BLaER1 treated with 17β-estradiol and CSF1 and Interleukin-3, amounts not matched to agents 10 nM and 100 nM (cell line): ENCODE measurements at regions not wholly inside any gene's neighbourhood (a gene's known extent, or its start where the extent isn't known, plus 50 kb on each side); places are given as distances from the start of the nearest gene placed in this dataset.

ENCODE experiments used
- H3K27ac ChIP-seq, 11 experiments: shearing (Covaris generic); formaldehyde crosslinking; 2 replicates each; pipeline ENCODE4 v1.8.1; 2022
- H3K27me3 ChIP-seq, 11 experiments: shearing (Covaris generic); formaldehyde crosslinking; 2 replicates each; pipeline ENCODE4 v1.8.1; 2022
- H3K36me3 ChIP-seq, 11 experiments: shearing (Covaris generic); formaldehyde crosslinking; 2 replicates each; pipeline ENCODE4 v1.8.1; 2022
- H3K4me1 ChIP-seq, 10 experiments: shearing (Covaris generic); formaldehyde crosslinking; 2 replicates each; pipeline ENCODE4 v1.8.1; 2022
- H3K4me2 ChIP-seq, 11 experiments: shearing (Covaris generic); formaldehyde crosslinking; 2 replicates each; pipeline ENCODE4 v1.8.1; 2022
- H3K4me3 ChIP-seq, 10 experiments: shearing (Covaris generic); formaldehyde crosslinking; 2 replicates each; pipeline ENCODE4 v1.8.1; 2022
- H3K9ac ChIP-seq, 11 experiments: shearing (Covaris generic); formaldehyde crosslinking; 2 replicates each; pipeline ENCODE4 v1.8.1; 2022
- H3K9me3 ChIP-seq, 11 experiments: shearing (Covaris generic); formaldehyde crosslinking; replicated peaks in 1 of 11; 2 replicates each; pipeline ENCODE4 v1.8.1; 2022
- H4K20me1 ChIP-seq, 11 experiments: shearing (Covaris generic); formaldehyde crosslinking; 2 replicates each; pipeline ENCODE4 v1.8.1; 2022
- Cebpa-rat ChIP-seq, 11 experiments: shearing (Covaris generic); IDR thresholded peaks; 2 replicates each; pipeline ENCODE4 v1.8.1; 2022

DNA sequence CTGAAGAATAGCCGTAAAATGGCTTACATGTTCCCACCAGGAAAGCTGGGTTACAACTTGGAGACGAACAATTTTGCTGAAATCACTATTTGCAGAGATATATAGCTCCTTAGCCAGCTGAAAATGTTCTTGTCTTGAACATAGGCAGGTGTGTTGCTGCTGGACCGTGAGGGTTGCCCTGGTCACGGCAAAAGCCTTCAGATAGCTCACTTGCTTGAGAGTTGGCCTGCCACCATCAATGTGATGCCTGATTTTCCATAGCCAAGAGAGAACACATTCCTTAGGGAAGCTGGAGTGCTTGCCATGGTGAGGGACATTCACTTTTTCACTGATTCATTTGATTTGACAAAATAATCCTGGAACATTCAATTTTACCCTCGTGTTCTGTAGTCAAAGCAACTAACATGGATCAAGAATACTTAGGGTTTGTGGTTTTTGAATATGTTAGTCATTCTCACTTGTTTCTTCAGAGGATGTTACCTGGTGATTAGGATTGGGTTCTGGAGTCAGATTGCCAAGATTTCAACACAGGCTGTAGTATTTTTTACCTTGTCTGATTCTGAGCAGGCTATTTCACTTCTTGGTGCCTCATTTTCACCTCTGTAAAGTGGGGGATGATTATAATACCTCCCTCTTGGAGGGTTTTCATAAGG, 536.9 kb downstream of the RAPGEF2 start:
- H3K27ac ChIP-seq = no peak overlapping the region
- H3K4me3 ChIP-seq = no peak overlapping the region
- H4K20me1 ChIP-seq = no peaks in the 10 kb centered on the region
- no peaks in the 10 kb centered on the region for H3K27me3 ChIP-seq
- H3K9me3 ChIP-seq = no peaks in the 10 kb centered on the region
- no peak overlapping the region for H3K9ac ChIP-seq
- no peaks in the 10 kb centered on the region for H3K4me1 ChIP-seq
- H3K4me2 ChIP-seq = no peak overlapping the region
- H3K36me3 ChIP-seq = no peaks in the 10 kb centered on the region
- no peak for TF ChIP-seq Cebpa-rat (IDR thresholded peaks at IDR 0.05)

DNA sequence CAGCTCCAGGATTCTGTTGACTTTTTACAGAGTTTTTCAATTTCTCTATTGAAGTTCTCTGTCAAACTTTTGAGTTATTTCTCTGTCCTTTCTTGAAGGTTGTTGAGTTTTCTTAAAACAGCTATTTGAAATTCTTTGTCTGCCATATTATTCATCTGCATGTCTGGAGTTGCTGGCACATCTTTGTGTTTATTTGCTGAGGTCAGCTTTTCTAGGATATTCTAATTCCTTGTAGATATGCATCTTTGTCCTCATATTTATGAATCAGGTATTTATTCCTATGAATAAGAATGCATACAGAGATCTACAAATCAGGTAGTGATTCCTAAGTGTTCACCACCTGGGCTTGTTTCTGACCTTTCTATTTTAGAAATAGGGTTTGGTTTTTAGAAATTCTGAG, 546.4 kb downstream of the RAPGEF2 start:
- Histone ChIP-seq H3K4me3 (no peak overlapping the region), H3K27me3 (no peaks in the 10 kb centered on the region)
- no peak for TF ChIP-seq Cebpa-rat (IDR thresholded peaks at IDR 0.05)

DNA sequence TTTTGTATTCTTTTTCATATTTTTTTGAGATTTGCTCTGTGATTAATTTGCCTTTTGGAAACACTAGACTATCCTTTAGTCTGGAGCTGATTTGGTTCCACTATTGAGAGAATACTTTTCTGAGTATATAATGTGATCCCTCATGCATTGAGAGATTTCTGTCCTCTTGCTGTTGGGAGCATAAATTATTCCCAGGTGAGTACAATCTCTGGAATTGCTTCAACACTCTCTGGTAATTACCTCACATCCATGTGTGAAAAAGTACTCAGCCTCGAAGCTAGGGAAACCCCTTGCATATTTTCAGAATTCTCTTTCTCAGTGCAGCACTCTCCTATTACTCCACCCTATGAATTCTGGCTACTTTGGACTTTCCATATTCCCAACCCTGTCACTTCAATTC, 550.0 kb downstream of the RAPGEF2 start:
- no peak overlapping the region for H3K4me3 ChIP-seq
- H3K27me3 ChIP-seq = no peaks in the 10 kb centered on the region
- H4K20me1 ChIP-seq = no peaks in the 10 kb centered on the region
- H3K27ac ChIP-seq = no peak overlapping the region
- no peak overlapping the region; a peak in 1 of 22 replicates for H3K4me2 ChIP-seq
- H3K9ac ChIP-seq = no peak overlapping the region
- no peak for TF ChIP-seq Cebpa-rat (IDR thresholded peaks at IDR 0.05)
- no peaks in the 10 kb centered on the region for H3K36me3 ChIP-seq
- peaks cover 0 to 16% (median 4%) of the 10 kb centered on the region in 11 experiments; a peak in 7 of 22 replicates for H3K9me3 ChIP-seq
- H3K4me1 ChIP-seq = peaks cover 0 to 7% (median 0%) of the 10 kb centered on the region in 10 experiments; a peak in 3 of 20 replicates

More for the DNA sequence above, 546.4 kb downstream of the RAPGEF2 start:
- Histone ChIP-seq H3K9me3 (peaks cover 0 to 10% (median 0%) of the 10 kb centered on the region in 11 experiments; a peak in 2 of 22 replicates), H3K27ac (no peak overlapping the region), H3K4me1 (peaks cover 0 to 7% (median 0%) of the 10 kb centered on the region in 10 experiments; a peak in 3 of 20 replicates), H4K20me1 (no peaks in the 10 kb centered on the region), H3K9ac (no peak overlapping the region), H3K4me2 (no peak overlapping the region), H3K36me3 (no peaks in the 10 kb centered on the region)

DNA sequence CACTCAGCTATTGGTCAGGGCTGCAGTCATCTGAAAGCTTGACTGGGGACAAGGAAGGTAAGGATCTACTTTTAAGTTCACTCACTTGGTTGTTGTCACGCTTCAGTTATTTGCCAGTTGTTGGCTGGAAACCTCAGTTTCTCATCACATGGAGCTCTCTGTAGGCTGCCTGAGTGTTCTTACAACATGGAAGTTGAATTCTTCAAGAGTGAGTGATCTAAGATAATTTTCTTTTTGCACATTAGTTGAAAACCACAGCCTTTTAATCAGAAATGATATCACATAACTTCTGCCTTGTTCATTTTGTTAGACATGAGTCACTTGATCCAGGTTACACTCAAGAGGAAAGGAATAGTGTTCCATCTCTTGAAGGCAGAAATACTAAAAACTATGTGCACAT, 552.7 kb downstream of the RAPGEF2 start:
- Histone ChIP-seq H3K36me3 (no peaks in the 10 kb centered on the region), H3K9me3 (peaks cover 0 to 8% (median 4%) of the 10 kb centered on the region in 11 experiments; a peak in 7 of 22 replicates), H3K4me1 (peaks cover 0 to 7% (median 0%) of the 10 kb centered on the region in 10 experiments; a peak in 3 of 20 replicates), H4K20me1 (no peaks in the 10 kb centered on the region), H3K4me3 (no peak overlapping the region), H3K27ac (no peak overlapping the region), H3K4me2 (no peak overlapping the region), H3K9ac (no peak overlapping the region), H3K27me3 (no peaks in the 10 kb centered on the region)
- no peak for TF ChIP-seq Cebpa-rat (IDR thresholded peaks at IDR 0.05)

DNA sequence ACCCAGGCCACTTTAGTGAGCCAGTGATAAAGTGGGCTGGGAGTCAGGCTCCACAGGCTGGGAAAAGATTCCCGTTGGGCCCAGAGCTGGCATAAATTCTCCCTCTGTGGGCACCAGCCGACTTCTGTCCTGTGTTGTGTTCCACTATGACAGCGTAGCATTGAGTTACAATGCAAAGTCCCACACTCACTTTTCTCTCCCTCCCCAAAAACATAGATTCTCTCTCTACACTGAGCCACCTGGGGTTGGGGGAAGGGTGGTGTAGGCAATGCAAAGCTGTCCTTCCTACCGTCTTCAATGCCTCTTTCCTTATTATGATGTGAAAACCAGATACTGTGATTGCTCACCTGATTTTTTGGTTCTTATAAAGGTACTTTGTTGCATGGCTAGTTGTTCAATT, 566.2 kb downstream of the RAPGEF2 start:
- H3K4me1 ChIP-seq = no peaks in the 10 kb centered on the region
- H4K20me1 ChIP-seq = no peaks in the 10 kb centered on the region
- peaks cover 0 to 3% (median 0%) of the 10 kb centered on the region in 11 experiments; a peak in 8 of 22 replicates for H3K9me3 ChIP-seq
- no peak overlapping the region for H3K4me3 ChIP-seq
- H3K4me2 ChIP-seq = no peak overlapping the region
- H3K27ac ChIP-seq = no peak overlapping the region
- H3K36me3 ChIP-seq = no peaks in the 10 kb centered on the region
- H3K9ac ChIP-seq = no peak overlapping the region
- no peaks in the 10 kb centered on the region for H3K27me3 ChIP-seq
- no peak for TF ChIP-seq Cebpa-rat (IDR thresholded peaks at IDR 0.05)

DNA sequence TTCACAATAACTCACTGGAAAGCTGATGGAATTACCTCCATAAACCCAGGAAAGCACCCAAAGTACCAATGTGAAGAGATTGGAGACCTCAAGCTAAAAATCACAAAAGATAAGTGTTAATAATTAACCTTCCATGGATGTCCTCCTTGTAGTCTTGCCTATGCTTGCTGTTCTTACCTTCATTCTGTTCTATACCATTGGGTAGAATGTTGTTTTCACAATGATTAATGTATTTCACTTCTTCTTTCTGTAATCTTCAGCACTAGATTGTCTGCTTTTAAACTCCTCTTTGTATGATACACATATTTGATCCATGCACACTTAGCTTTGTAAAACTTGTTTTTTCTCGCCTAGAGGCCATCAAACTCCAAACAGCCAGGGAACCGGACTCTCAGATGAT, 570.3 kb downstream of the RAPGEF2 start:
- H3K4me1 ChIP-seq = no peaks in the 10 kb centered on the region
- H4K20me1 ChIP-seq = no peaks in the 10 kb centered on the region
- H3K4me3 ChIP-seq = no peak overlapping the region
- no peak overlapping the region for H3K27ac ChIP-seq
- H3K9ac ChIP-seq = no peak overlapping the region
- no peak overlapping the region for H3K4me2 ChIP-seq
- H3K36me3 ChIP-seq = no peaks in the 10 kb centered on the region
- no peaks in the 10 kb centered on the region for H3K27me3 ChIP-seq
- H3K9me3 ChIP-seq = no peaks in the 10 kb centered on the region
- TF ChIP-seq Cebpa-rat (IDR thresholded peaks at IDR 0.05) = no peak

DNA sequence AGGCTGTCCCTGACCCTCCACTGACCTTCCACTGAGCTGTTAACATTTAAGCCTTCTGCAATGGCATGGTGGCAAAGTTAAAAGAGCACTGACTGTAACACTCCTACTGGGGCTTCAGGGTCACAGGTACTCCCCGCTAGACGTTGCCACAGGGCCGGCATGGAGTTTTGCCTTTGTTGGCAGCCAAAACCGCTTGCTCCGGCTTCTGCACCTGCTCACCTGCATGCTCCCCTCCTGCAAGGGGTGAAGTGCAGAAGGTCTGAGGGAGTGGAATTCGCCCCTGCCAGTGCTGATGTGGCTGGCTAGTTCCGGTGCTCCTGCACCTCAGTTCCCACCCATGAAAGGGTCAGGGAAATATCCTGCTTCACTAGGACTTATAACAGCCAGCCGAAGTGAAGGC, 571.4 kb downstream of the RAPGEF2 start:
- no peak overlapping the region for H3K4me3 ChIP-seq
- no peak for TF ChIP-seq Cebpa-rat (IDR thresholded peaks at IDR 0.05)
- no peak overlapping the region for H3K4me2 ChIP-seq
- H3K27ac ChIP-seq = no peak overlapping the region
- no peaks in the 10 kb centered on the region for H3K27me3 ChIP-seq
- H3K4me1 ChIP-seq = no peaks in the 10 kb centered on the region
- no peaks in the 10 kb centered on the region for H4K20me1 ChIP-seq
- no peak overlapping the region for H3K9ac ChIP-seq
- H3K36me3 ChIP-seq = no peaks in the 10 kb centered on the region
- H3K9me3 ChIP-seq = no peaks in the 10 kb centered on the region

DNA sequence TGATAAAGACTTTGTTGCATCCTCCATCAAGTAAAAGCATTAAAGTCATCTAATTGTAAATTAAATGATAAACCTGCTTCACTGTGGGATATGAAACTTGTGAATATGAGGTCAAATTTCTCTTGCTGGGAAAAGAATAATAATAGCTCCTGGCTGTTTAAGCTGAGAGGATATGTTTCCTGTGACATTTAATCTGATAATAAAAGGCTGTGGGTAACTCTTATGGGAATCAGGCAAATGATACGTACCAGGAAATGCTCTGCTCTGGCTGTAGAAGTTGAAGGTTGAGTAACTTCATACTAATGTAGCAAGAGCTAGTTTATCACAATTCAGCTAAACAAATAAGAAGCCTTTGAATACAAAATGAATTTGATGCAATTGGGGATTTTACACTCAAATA, 574.6 kb downstream of the RAPGEF2 start:
- H3K27ac ChIP-seq = no peak overlapping the region

DNA sequence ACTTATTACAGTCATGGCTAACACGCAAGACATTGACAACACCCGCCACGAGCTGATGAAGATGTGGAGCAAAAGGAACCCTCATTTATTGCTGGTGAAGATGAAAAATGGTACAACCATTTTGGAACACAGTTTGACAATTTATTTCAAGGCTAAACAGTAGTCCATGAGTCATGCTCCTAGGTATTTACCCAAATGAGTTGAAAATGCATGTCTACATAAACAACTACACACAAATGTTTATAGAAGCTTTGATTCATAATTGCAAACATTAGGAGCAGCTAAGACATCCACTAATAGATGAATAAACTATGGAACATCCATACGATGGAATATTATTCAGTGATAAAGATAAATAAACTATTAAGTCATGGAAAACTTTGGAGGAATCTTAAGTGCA, 580.1 kb downstream of the RAPGEF2 start:
- H3K4me3 ChIP-seq = no peak overlapping the region
- TF ChIP-seq Cebpa-rat (IDR thresholded peaks at IDR 0.05) = no peak
- no peak overlapping the region for H3K27ac ChIP-seq
- H3K9me3 ChIP-seq = no peaks in the 10 kb centered on the region
- H3K4me1 ChIP-seq = no peaks in the 10 kb centered on the region
- no peak overlapping the region for H3K9ac ChIP-seq
- H4K20me1 ChIP-seq = no peaks in the 10 kb centered on the region
- no peaks in the 10 kb centered on the region for H3K27me3 ChIP-seq
- no peak overlapping the region for H3K4me2 ChIP-seq
- H3K36me3 ChIP-seq = no peaks in the 10 kb centered on the region

More for the DNA sequence above, 574.6 kb downstream of the RAPGEF2 start:
- Histone ChIP-seq H3K4me2 (0 out of 22 replicates have a peak overlapping the region, but pooled peaks of 1 of the 11 experiments have one; percentile 2), H3K9ac (no peak overlapping the region), H3K4me1 (no peaks in the 10 kb centered on the region), H3K9me3 (no peaks in the 10 kb centered on the region), H3K27me3 (no peaks in the 10 kb centered on the region), H3K4me3 (no peak overlapping the region), H4K20me1 (no peaks in the 10 kb centered on the region), H3K36me3 (no peaks in the 10 kb centered on the region)
- no peak for TF ChIP-seq Cebpa-rat (IDR thresholded peaks at IDR 0.05)

DNA sequence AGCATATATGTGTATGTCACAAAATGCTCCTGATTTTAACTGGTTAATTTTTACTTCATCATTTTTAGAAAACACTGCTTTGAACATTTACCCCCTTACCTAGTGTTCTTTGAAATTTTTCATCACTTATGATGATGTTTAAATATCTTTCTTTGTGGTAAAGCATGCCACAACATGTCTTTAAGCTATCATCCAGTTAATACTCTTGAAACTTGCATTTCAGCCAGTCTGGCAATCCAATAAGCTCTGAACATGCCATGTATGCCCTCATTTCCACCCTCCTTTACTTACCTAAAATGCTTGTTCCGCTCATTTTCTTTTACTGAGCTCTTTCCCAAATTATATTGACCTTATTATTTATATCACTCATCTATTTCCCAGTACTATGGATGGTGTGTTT, 581.2 kb downstream of the RAPGEF2 start:
- Histone ChIP-seq H3K36me3 (no peaks in the 10 kb centered on the region), H3K4me2 (no peak overlapping the region), H3K4me3 (no peak overlapping the region), H3K27me3 (no peaks in the 10 kb centered on the region), H4K20me1 (no peaks in the 10 kb centered on the region), H3K27ac (no peak overlapping the region), H3K9me3 (no peaks in the 10 kb centered on the region), H3K4me1 (no peaks in the 10 kb centered on the region), H3K9ac (no peak overlapping the region)
- TF ChIP-seq Cebpa-rat (IDR thresholded peaks at IDR 0.05) = no peak
